ENCODE measurements at regions not wholly inside any gene's neighbourhood (a gene's known extent, or its start where the extent isn't known, plus 50 kb on each side); places are given as distances from the start of the nearest gene placed in this dataset.

- no peak for FAIRE-seq
- intact Hi-C loops (cut with micrococcal nuclease) (no loop called here), dilution Hi-C loops (cut with MboI; ENCODE audit: extremely low pct_ligation_motif_present, low sequenced_read_pairs) (no loop called here)
- no peaks in the 10 kb centered on the region for H3K4me1 ChIP-seq (ENCODE audit: control insufficient read depth, extremely low read depth, insufficient read depth, low read length)
- BruUV-seq (replicated peaks), result no TSS peak
- TF ChIP-seq FOS (IDR thresholded peaks at IDR 0.05; ENCODE audit: borderline replicate concordance, insufficient read depth, low read length), result peak; percentile 40
- no peak for TF ChIP-seq GATA2 (IDR thresholded peaks at IDR 0.05; ENCODE audit: insufficient read depth, insufficient read length, low read depth, low read length)
- TF ChIP-seq MYC (IDR thresholded peaks at IDR 0.05; ENCODE audit: low read depth, low read length), result no peak
- H3K79me2 ChIP-seq (ENCODE audit: control insufficient read depth, insufficient read depth, low read length), result no peaks in the 10 kb centered on the region
- no peaks in the 10 kb centered on the region for H3K9me3 ChIP-seq (replicated peaks; ENCODE audit: control insufficient read depth, insufficient read depth, low read length)
- no peak overlapping the region for H3K4me3 ChIP-seq (replicated peaks in 1 of 3; ENCODE audit: insufficient read depth in 1 of 3, low read depth in 1 of 3, low read length in 3 of 3)
- no peaks in the 10 kb centered on the region for H3K9me1 ChIP-seq (replicated peaks; ENCODE audit: control insufficient read depth, extremely low read depth, insufficient read depth, low read length)
- CTCF ChIA-PET, result interaction anchor here (0.7 to 2.9 kb wide), 2 partner anchors 28 to 224 kb away, joined by 3 to 14 read pairs; no protein-coding TSS in a partner anchor
- no peak overlapping the region for H3K27ac ChIP-seq (ENCODE audit: insufficient read depth, low read depth, low read length)
- DNase-seq (ENCODE audit: low read depth, low spot score), result no peak
- H3K9ac ChIP-seq (replicated peaks; ENCODE audit: extremely low read depth, insufficient read depth, low read length), result no peak overlapping the region
- no peak overlapping the region for H2AFZ ChIP-seq (ENCODE audit: low read depth, low read length)
- H3K4me2 ChIP-seq (ENCODE audit: insufficient read depth, low read length), result no peak overlapping the region
- no peaks in the 10 kb centered on the region for H3K36me3 ChIP-seq (ENCODE audit: control insufficient read depth in 2 of 2, extremely low read depth in 1 of 2, insufficient read depth in 2 of 2, low read length in 2 of 2)
- H4K20me1 ChIP-seq (replicated peaks; ENCODE audit: control insufficient read depth, extremely low read depth, insufficient read depth, low read length), result no peaks in the 10 kb centered on the region
- peaks cover 0 to 7% of the 10 kb centered on the region in 2 experiments for H3K27me3 ChIP-seq (ENCODE audit: control insufficient read depth in 2 of 2, insufficient read depth in 2 of 2, low read length in 2 of 2)
- POLR2A ChIA-PET, result no interaction called here
These were observed 190.7 kb downstream of the CD47 start for GRCh38 chr3:107899990-107900651.

GRCh38 chr3:107897471-107898061, 193.3 kb downstream of the CD47 start:
- Histone ChIP-seq H3K9me1 (replicated peaks; ENCODE audit: control insufficient read depth, extremely low read depth, insufficient read depth, low read length) (no peaks in the 10 kb centered on the region), H3K79me2 (ENCODE audit: control insufficient read depth, insufficient read depth, low read length) (no peaks in the 10 kb centered on the region), H3K4me2 (ENCODE audit: insufficient read depth, low read length) (no peak overlapping the region), H3K9me3 (replicated peaks; ENCODE audit: control insufficient read depth, insufficient read depth, low read length) (no peaks in the 10 kb centered on the region), H3K4me1 (ENCODE audit: control insufficient read depth, extremely low read depth, insufficient read depth, low read length) (no peaks in the 10 kb centered on the region), H3K9ac (replicated peaks; ENCODE audit: extremely low read depth, insufficient read depth, low read length) (no peak overlapping the region), H3K27ac (ENCODE audit: insufficient read depth, low read depth, low read length) (no peak overlapping the region), H3K36me3 (ENCODE audit: control insufficient read depth in 2 of 2, extremely low read depth in 1 of 2, insufficient read depth in 2 of 2, low read length in 2 of 2) (no peaks in the 10 kb centered on the region), H3K27me3 (ENCODE audit: control insufficient read depth in 2 of 2, insufficient read depth in 2 of 2, low read length in 2 of 2) (peaks cover 6 to 7% of the 10 kb centered on the region in 2 experiments), H3K4me3 (replicated peaks in 1 of 3; ENCODE audit: insufficient read depth in 1 of 3, low read depth in 1 of 3, low read length in 3 of 3) (no peak overlapping the region), H4K20me1 (replicated peaks; ENCODE audit: control insufficient read depth, extremely low read depth, insufficient read depth, low read length) (no peaks in the 10 kb centered on the region), H2AFZ (ENCODE audit: low read depth, low read length) (no peak overlapping the region)
- TF ChIP-seq MYC (IDR thresholded peaks at IDR 0.05; ENCODE audit: low read depth, low read length), result no peak
- no peak for TF ChIP-seq CTCF (IDR thresholded peaks at IDR 0.05; ENCODE audit: extremely low read depth in 1 of 2, insufficient read depth in 1 of 2, low read depth in 1 of 2, low read length in 2 of 2)
- no peak for TF ChIP-seq JUN (IDR thresholded peaks at IDR 0.05; ENCODE audit: borderline replicate concordance, insufficient read depth, insufficient read length, low read depth)
- no peak for TF ChIP-seq POLR2AphosphoS5 (IDR thresholded peaks at IDR 0.05; ENCODE audit: insufficient read depth, low read depth, low read length)
- TF ChIP-seq GATA2 (IDR thresholded peaks at IDR 0.05; ENCODE audit: insufficient read depth, insufficient read length, low read depth, low read length), result no peak
- TF ChIP-seq MAX (IDR thresholded peaks at IDR 0.05; ENCODE audit: insufficient read depth, insufficient read length), result no peak
- TF ChIP-seq POLR2A (IDR thresholded peaks at IDR 0.05; ENCODE audit: low read depth, low read length), result no peak
- no peak for TF ChIP-seq EZH2 (IDR thresholded peaks at IDR 0.05; ENCODE audit: borderline replicate concordance, low read depth, low read length, severe bottlenecking)
- no peak for TF ChIP-seq FOS (IDR thresholded peaks at IDR 0.05; ENCODE audit: borderline replicate concordance, insufficient read depth, low read length)
- ChIA-PET CTCF (interaction anchor here (1.5 to 2.9 kb wide), 2 partner anchors 30 to 580 kb away, joined by 4 to 14 read pairs; no protein-coding TSS in a partner anchor), POLR2A (no interaction called here)
- intact Hi-C loops (cut with micrococcal nuclease), result no loop called here
- dilution Hi-C loops (cut with MboI; ENCODE audit: extremely low pct_ligation_motif_present, low sequenced_read_pairs), result no loop called here
- DNase-seq (ENCODE audit: low read depth, low spot score), result no peak
- no TSS peak for BruUV-seq (replicated peaks)
- FAIRE-seq, result no peak
